GM20000 (cell line): ENCODE measurements at regions not wholly inside any gene's neighbourhood (a gene's known extent, or its start where the extent isn't known, plus 50 kb on each side); places are given as distances from the start of the nearest gene placed in this dataset.

Experiments used
- DNase-seq: peaks from one replicate; pipeline ENCODE4 v3.0.0; 2012; ENCODE audit warnings: low spot score
- CTCF ChIP-seq: IDR thresholded peaks from 2 replicates; pipeline ENCODE4 v1.5.1; 2012; ENCODE audit warnings: mild to moderate bottlenecking, control low read depth; ENCODE audit errors: extremely low read depth, missing control alignments

GRCh38 chr12:112597986-112598385, 179.2 kb downstream of the PTPN11 start:
- DNase-seq = no peak
- TF ChIP-seq CTCF = no peak

- no peak for TF ChIP-seq CTCF
- DNase-seq = no peak
Measured at GRCh38 chr12:112598626-112599025, 179.9 kb downstream of the PTPN11 start.

- no peak for DNase-seq
Measured at GRCh38 chr12:112599871-112600270, 181.1 kb downstream of the PTPN11 start.

GRCh38 chr12:112602150-112602549, 183.4 kb downstream of the PTPN11 start:
- DNase-seq = no peak
- no peak for TF ChIP-seq CTCF

More at GRCh38 chr12:112599871-112600270, 181.1 kb downstream of the PTPN11 start:
- TF ChIP-seq CTCF = no peak

GRCh38 chr12:112606611-112607365, 184.8 kb upstream of the RPH3A start:
- DNase-seq = no peak
- no peak for TF ChIP-seq CTCF

- TF ChIP-seq CTCF = no peak
- DNase-seq = no peak
Measured at GRCh38 chr12:112607427-112607826, 184.1 kb upstream of the RPH3A start.

- TF ChIP-seq CTCF = no peak
- DNase-seq = no peak
Measured at GRCh38 chr12:112611908-112612307, 179.6 kb upstream of the RPH3A start.
